ENCODE measurements at regions not wholly inside any gene's neighbourhood (a gene's known extent, or its start where the extent isn't known, plus 50 kb on each side); places are given as distances from the start of the nearest gene placed in this dataset.

- TF ChIP-seq CTCF (conservative IDR thresholded peaks at IDR 0.05; ENCODE audit: low read length) (no peak), EZH2phosphoT487 (IDR thresholded peaks at IDR 0.05; ENCODE audit: borderline replicate concordance, low read depth, low read length) (no peak)
These were observed 134.3 kb upstream of the CDH4 start for GRCh38 chr20:61117725-61118124.

Data from OCI-LY7 (cell line).